GM18861 (cell line): ENCODE measurements at regions not wholly inside any gene's neighbourhood (a gene's known extent, or its start where the extent isn't known, plus 50 kb on each side); places are given as distances from the start of the nearest gene placed in this dataset.

Source experiments
- ATAC-seq: cut with Tn5 transposase; IDR thresholded peaks from one replicate; pipeline ENCODE4 v1.9.1; 2021; ENCODE audit not compliant: unreplicated experiment

- ATAC-seq: no peak
These were observed 592.6 kb upstream of the HS6ST1 start for GRCh38 chr2:128911276-128911675.

GRCh38 chr2:128914320-128914719 lies 595.7 kb upstream of the HS6ST1 start:
- no peak for ATAC-seq

GRCh38 chr2:128921751-128922150 lies 603.1 kb upstream of the HS6ST1 start:
- ATAC-seq: no peak

GRCh38 chr2:128922154-128922553 lies 603.5 kb upstream of the HS6ST1 start:
- ATAC-seq: no peak

DNA sequence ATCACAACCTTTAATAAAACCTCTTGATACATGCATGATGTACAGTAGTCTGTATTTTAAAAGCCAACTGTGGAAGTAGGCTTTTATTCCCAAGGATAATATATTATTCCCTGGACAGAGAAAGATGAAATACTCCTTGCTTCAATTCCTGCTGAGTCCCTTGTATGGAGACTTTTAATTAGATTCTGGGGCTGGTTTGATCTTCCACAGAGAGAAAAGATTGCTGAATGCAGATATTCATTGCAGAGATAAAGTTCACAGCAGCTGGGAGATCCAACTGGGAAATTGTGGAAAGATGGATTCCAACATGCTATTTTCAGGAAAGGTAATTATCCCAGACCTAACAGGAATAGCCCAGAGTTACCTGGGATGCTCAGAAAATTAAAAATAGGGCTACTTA lies 607.0 kb upstream of the HS6ST1 start:
- ATAC-seq: no peak

GRCh38 chr2:128930101-128930500 lies 611.4 kb upstream of the HS6ST1 start:
- ATAC-seq: no peak

DNA sequence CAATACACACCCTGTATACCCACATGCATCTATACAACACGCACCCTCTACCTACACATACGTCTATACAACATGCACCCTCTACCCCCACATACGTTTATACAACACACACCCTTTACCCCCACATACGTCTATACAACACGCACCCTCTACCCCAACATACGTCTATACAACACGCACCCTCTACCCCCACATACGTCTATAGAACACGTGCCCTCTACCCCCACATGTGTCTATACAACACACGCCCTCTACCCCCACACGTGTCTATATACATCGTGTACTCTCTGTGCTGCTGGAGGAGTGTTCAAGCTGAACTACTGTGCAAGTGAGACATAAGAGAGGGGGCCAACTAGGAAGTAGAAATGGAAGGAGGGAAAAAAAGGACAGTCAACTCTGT lies 621.7 kb upstream of the HS6ST1 start:
- ATAC-seq: no peak

DNA sequence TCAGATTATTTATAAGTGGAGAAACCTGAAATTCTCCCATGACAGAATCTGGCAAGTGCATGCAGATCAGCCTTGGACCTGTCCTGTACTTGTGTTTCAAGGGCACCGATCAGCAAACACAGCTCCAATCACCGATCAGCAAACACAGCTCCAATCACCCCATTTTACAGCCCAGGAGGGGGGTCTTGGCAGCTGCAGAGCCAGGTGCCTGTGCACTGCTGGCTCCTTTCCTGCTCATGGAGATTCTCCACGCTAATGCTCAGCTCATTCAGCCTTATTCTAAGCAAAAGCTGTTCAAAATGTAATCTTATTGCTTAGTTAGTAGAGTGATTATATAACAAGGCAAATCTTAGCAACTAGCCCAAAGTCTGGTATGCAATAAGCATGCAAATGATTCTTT lies 623.1 kb upstream of the HS6ST1 start:
- no peak for ATAC-seq

GRCh38 chr2:128949360-128949759 lies 630.7 kb upstream of the HS6ST1 start:
- ATAC-seq: no peak

DNA sequence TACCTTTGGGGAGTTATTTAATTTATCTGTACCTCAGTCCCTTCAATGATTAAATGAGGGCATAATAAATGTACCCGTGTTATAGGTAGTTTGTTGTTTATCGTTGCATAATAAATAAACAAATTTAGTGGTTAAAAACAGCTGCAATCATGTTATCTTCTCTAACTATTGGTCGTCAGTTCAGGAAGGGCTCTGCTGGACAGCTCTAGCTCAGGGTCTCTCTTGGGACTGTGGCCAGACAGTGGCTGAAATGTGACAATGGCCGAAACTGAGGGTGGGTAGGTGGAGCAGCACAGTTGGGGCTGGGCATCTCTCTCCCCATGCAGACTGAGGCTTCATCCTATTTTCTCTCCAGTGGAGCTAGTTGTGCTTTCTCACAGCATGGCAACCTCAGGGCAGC lies 632.1 kb upstream of the HS6ST1 start:
- ATAC-seq: no peak

DNA sequence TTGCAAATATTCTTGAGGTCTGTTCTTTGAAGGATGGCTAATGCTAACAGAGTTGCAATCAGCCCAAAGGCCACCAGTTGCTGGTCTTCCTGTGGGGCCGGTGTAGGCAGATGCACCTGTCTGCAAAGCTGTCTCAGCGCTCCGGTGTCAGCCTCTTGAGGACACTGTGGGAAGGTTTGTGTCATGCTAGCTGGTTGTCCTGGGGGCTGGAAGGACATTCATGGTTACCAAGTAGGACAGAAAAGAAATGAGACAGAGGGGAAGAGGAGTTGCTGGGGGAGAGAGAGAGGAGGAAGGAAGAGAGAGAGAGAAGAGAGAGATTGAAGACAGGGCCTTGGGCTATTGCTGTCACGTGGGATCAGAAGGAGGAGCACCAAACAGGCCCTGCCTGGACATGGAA lies 639.6 kb upstream of the HS6ST1 start:
- no peak for ATAC-seq

GRCh38 chr2:128967646-128968045 lies 649.0 kb upstream of the HS6ST1 start:
- no peak for ATAC-seq

- no peak for ATAC-seq
These were observed 650.7 kb upstream of the HS6ST1 start for GRCh38 chr2:128969374-128969773.

- no peak for ATAC-seq
These were observed 651.9 kb upstream of the HS6ST1 start for GRCh38 chr2:128970332-128971116.

DNA sequence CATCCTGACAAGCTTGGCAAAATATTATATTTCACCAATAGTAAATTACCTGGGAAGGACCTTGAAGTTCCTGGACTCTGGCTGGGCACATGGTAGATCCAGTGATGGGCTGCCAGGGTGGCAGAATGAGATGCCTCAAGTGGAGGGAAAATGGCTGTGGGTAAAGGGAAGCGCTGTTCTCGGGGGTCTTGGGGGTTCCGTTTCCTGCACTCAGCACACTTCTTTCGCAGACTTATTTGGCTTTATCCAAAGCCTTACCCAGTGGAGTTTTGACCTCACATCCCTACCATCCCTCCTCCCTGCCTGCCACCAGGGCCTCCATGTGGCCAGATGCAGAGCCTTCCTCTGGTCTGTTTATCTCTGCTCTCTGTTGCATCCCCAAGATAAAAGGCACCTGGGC lies 654.9 kb upstream of the HS6ST1 start:
- no peak for ATAC-seq

- ATAC-seq: no peak
These were observed 659.5 kb upstream of the HS6ST1 start for GRCh38 chr2:128978212-128978611.

- no peak for ATAC-seq
These were observed 660.5 kb upstream of the HS6ST1 start for GRCh38 chr2:128979182-128979581.

DNA sequence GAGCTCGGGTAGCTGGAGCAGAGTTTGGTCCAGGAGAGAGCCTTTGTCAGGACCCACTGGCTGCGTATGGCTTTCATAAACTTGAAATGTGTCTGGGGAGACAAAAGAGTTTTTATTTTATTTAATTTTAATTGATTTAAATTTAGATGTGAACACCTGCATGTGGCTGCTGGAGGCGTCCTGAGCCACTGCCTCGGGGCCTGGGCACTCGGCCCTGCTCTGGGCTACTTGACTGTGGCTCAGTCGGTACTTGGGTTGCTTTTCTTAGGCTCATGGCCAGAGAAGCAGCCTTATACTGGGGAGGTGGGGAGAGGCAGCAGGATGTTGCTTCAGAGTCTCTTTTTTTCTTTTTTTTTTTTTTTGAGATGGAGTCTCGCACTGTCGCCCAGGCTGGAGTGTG lies 661.8 kb upstream of the HS6ST1 start:
- ATAC-seq: no peak

DNA sequence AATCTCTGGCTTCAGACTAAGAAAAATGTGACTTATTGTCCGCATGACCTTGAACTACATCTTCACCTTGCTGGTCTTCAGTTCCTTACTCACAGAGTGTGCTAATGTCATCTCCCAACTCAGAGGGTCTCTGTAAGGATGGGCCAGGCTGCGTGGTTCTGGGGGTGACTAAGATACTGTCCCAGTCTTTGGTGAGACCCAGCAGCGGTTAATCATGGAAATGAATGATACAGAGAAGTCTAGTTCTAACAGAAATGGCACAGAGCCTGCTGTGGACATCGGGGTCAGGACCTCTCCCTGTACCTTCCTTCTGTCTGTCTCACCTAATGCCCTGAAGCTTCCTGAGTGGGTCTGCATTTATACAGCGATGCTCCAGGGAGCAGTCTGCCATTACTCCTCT lies 662.7 kb upstream of the HS6ST1 start:
- ATAC-seq: no peak

DNA sequence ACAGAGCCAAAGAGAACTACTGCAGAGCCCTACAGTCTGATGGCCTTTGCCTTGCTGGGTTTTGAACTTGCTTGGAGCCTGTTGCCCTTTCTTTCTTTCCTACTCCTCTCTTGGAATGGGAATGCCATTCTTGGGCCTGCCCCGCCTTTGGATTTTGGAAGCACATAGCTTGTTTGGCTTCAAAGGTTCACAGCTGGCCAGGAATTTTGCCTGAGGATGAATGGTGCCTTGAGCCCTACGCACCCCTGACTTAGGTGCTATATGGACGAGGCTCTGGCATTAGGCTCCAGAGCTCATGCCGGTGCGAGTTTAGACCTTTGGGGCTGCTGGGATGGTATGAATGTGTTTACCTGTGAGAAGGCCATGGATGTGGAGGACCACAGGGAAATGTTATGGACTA lies 663.3 kb upstream of the HS6ST1 start:
- ATAC-seq: no peak

DNA sequence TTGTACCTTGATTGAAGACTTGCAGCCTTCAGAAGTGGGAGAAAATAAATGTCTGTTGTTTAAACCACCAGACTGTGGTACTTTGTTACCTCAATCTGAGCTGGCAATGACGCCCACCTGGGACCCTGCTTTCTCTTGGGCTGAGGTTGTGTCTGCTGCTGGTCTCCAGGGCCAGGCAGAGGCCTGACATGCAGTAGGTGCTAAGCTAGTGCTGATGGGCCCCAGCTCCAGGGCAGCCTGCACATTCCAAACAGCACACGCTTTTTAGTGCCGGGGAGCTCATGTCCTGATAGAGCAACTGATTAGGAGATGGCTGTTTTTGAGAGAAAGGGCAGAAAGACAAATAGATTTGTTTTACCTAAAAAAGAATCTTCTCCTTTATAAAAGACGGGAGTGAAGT lies 664.0 kb upstream of the HS6ST1 start:
- ATAC-seq: no peak

DNA sequence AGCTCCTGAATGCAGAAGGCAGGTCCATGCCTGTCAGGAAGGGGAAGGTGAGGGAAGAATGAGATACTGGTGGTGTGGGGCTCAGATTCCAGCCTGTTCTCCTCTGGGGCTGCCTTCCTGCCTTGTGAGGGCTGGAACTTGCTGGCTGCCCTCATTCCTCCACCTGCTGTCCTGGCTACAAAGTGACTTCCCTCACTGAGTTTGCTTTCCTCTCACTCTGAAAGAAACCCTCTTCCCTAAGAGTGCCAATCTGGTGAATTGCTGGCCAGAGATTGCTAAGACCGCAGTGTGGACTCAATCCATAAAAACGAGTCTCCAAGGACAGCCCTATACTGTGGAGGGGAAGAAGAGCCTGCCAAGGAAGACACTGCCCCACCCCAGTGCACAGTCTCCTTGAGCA lies 664.4 kb upstream of the HS6ST1 start:
- no peak for ATAC-seq

GRCh38 chr2:128984081-128984480 lies 665.4 kb upstream of the HS6ST1 start:
- ATAC-seq: no peak
